ENCODE measurements at regions not wholly inside any gene's neighbourhood (a gene's known extent, or its start where the extent isn't known, plus 50 kb on each side); places are given as distances from the start of the nearest gene placed in this dataset.
"Not testable (repeated sequence)": the region's sequence is repeated elsewhere in the genome, so short reads cannot be mapped to it uniquely, and the experiment has no call there.

DNA sequence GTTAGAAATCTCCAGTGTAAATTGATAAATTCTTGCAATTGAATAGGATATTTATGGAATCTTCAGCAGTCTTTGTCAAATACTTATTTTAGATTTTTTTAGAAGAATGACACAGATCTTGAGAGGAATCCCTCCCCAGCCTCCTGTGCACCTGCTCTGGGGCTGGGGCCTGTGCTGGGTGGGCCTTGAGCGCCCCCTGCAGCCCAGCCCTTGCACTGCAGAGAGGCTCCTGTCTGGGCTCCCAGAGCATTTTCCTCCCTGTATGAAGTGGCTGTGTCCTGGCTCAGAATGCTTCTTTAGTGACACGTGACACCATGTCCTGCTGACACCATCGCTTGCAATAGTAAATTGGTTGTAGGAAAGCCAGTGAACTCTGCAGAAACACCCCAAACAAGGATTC, 98.7 kb downstream of the OR4M2 start:
- intact Hi-C loops (cut with DNase I); H3K4me1 ChIP-seq; DNase-seq; ATAC-seq; H3K27me3 ChIP-seq (ENCODE audit: low read depth); H3K9me3 ChIP-seq; H3K36me3 ChIP-seq; H3K27ac ChIP-seq; H3K4me3 ChIP-seq: not testable (repeated sequence)

DNA sequence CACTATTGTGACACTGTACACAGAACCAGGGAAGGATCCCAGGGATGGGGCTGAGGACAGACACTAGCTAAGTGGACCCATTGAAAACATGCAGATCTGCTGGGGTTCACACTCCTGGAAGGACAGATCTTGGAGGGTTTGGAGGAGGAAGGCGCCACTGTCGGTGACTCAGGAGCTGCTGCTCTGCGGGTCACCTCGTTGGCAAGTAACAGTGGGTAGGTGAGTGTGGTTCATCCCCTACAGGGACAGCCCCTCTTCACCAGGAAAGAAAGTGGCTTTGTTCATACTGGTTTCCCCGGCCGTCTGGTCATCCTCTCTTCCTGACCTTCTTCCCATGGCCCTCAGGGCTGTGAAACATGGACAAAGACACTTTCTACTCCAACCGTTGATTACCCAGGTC, 100.3 kb downstream of the OR4M2 start:
- H3K4me3 ChIP-seq; H3K9me3 ChIP-seq; H3K27ac ChIP-seq; H3K4me1 ChIP-seq; H3K36me3 ChIP-seq; ATAC-seq; H3K27me3 ChIP-seq (ENCODE audit: low read depth); DNase-seq; intact Hi-C loops (cut with DNase I): not testable (repeated sequence)

DNA sequence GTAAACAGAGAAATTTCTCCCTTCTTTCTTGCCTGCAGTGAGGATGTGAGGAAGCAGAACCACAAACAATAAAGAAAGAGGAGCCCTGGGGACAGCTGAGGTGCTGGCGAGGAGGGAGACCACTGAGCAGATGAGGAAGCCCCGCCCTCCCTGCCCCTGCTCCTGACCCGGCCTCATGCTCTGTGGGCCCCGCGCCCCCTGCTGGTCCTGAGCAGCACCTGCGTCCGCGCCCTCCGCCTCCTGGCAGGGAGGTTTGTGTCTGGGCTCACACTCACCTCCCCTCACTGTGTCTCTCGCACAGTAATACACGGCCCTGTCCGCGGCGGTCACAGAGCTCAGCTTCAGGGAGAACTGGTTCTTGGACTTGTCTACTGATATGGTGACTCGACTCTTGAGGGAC, 104.4 kb downstream of the OR4M2 start:
- H3K27me3 ChIP-seq (ENCODE audit: low read depth); H3K36me3 ChIP-seq; H3K4me3 ChIP-seq; intact Hi-C loops (cut with DNase I); H3K9me3 ChIP-seq; H3K4me1 ChIP-seq; ATAC-seq; H3K27ac ChIP-seq; DNase-seq: not testable (repeated sequence)

DNA sequence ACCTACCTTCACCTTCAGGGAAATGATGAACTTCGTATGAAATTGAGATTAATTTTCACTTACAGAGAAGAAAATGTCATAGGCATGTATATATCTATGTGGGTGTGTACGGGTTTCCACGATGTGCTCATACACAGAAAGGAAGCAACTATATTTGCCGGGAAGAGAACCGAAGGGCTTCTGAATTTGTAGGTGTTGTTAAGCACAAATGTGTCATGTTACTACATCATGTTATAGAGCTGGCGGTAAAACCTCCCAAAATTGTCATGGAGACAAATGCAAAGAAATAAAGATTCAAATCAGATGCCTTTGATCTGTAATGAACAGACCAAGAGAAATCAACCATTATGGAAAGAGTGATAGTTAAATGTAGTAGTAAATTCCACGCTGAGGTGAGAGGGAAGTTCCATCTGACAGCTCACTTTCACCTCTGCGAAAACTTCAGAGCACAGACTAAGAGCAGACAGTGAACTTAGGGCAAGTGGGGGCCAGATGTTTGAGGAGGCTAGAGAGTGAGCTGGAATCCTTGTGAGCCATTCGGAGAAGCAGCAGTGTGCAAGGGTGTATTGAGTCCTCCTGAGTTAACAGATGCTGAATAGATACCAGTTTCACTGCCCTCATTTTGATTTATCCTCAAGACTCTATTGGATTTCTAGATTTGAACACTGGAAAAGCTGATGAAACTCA, 106.7 kb downstream of the OR4M2 start:
- H3K4me3 ChIP-seq; DNase-seq; H3K4me1 ChIP-seq; H3K36me3 ChIP-seq; H3K9me3 ChIP-seq; H3K27ac ChIP-seq; ATAC-seq; H3K27me3 ChIP-seq (ENCODE audit: low read depth); intact Hi-C loops (cut with DNase I): not testable (repeated sequence)

DNA sequence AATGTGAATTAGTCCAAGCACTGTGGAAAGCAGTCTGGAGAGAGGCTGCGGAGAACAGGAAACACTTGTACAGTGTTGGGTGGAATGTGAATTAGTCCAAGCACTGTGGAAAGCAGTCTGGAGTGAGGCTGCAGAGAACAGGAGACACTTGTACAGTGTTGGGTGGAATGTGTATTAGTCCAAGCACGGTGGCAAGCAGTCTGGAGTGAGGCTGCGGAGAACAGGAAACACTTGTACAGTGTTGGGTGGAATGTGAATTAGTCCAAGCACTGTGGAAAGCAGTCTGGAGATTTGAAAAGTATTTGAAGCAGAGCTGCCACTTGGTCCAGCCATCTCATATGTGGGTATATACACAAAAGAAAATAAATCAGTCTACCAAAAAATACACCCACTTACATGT, 111.5 kb downstream of the OR4M2 start:
- H3K4me1 ChIP-seq; H3K9me3 ChIP-seq; intact Hi-C loops (cut with DNase I); H3K36me3 ChIP-seq; DNase-seq; H3K27me3 ChIP-seq (ENCODE audit: low read depth); H3K27ac ChIP-seq; H3K4me3 ChIP-seq: not testable (repeated sequence)
- ATAC-seq, result peak; percentile 19 to 51

DNA sequence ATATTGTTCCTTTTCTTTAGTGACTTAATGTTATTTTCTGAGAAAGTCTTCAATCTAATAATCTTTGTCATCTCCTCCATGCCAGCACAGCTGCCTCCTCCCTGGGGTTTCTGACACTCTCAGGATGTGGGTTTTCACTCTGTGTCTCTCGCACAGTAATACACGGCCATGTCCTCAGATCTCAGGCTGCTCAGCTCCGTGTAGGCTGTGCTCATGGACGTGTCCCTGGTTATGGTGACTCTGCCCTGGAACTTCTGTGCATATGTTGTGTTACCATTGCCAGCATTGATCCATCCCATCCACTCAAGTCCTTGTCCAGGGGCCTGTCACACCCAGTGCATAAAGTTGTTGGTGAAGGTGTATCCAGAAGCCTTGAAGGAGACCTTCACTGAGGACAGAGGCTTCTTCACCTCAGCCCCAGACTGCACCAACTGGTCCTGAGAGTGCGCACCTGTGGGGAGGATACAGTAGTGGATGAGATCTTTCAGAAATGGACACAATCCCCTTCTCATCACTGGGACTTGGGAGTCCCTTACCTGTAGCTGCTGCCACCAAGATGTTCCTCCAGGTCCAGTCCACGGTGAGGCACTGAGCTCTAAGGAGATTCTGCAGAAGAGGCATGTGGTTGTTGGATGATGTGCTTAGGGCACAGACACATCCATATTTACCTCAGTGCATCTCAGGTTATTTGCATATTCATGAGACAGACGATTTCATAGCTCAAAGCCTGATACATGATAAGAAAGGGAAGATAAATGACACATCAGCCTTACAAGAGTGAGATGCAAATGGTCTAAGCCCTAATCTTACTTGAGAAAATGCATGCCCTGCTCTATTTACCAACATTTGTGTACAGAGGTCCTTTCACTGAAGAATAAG, 114.7 kb downstream of the OR4M2 start:
- H3K4me3 ChIP-seq; H3K27me3 ChIP-seq (ENCODE audit: low read depth); H3K9me3 ChIP-seq; intact Hi-C loops (cut with DNase I); DNase-seq; ATAC-seq; H3K27ac ChIP-seq; H3K4me1 ChIP-seq; H3K36me3 ChIP-seq: not testable (repeated sequence)

DNA sequence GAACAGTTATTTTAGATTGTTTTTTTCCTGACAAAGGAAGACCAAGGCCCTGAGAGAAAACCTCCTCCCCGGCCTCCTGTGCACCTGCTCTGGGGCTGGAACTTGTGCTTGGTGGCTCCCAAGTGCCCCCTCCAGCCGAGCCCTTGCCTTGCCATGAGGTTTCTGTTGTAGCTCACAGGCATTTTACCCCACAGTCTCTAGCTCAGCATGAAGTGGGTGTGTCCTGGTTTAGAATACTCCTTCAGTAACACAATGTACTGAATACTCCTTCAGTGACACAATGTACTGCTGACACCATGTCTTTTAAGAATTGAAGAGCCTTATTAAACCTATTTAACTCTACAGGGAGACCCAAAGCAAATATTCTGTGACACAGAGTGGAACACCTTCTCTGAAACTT, 116.1 kb downstream of the OR4M2 start:
- H3K27me3 ChIP-seq (ENCODE audit: low read depth); H3K4me1 ChIP-seq; H3K4me3 ChIP-seq; H3K27ac ChIP-seq; DNase-seq; H3K36me3 ChIP-seq; H3K9me3 ChIP-seq; intact Hi-C loops (cut with DNase I): not testable (repeated sequence)
- peak; percentile 72 to 74 for ATAC-seq

DNA sequence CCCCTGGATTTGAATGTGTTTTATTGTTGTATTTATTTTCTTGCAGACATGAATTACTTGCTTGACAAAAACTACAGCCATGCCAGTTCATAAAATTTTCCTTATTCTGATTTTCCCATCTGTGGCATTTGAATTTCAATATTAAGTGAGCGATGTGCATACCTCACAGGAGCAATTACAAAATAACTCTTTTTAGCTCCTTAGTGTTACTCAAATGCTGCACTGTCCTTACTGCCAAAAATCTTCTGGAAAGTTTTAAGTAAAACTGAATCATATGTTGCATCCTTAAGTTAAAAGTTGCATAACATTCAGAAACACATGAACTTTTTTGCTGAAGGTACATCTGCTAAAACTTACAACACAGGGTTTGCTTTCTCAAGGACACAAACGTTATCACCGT, 120.1 kb downstream of the OR4M2 start:
- H3K27me3 ChIP-seq (ENCODE audit: low read depth); H3K4me3 ChIP-seq; intact Hi-C loops (cut with DNase I); DNase-seq; H3K9me3 ChIP-seq; H3K4me1 ChIP-seq; ATAC-seq; H3K27ac ChIP-seq; H3K36me3 ChIP-seq: not testable (repeated sequence)

DNA sequence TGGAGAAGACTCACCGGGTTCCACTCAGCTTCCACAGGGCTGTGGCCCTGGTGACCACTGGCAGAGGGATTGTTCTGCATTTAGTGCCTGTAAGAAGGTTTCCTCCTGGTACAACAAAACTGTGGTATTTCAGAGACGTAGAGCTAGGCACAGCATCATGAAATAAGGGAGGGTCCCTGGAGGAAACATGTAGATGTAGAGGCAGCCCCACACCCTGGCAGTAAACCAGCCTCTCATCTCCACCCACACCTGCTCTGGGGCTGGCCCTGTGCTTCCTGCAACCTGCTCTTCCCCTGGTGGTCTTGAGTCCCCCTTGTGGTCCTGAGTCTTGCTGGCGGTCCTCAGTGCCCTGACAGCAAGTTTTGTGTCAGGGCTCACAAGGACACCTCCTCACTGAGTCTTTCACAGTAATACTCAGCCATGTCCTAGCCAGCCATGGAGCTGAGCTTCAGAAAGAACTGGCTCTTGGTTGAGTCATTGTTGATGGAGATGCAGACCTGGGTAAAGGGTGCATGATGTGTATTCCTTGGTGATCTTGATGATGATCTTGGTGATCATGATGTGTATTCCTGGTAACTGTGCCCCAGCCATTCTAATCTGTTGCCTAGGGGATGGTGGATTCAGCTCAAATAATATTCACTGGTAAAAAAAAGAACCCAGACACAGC, 121.8 kb downstream of the OR4M2 start:
- intact Hi-C loops (cut with DNase I); H3K4me1 ChIP-seq; H3K27me3 ChIP-seq (ENCODE audit: low read depth); DNase-seq; H3K4me3 ChIP-seq; H3K36me3 ChIP-seq; H3K9me3 ChIP-seq; H3K27ac ChIP-seq; ATAC-seq: not testable (repeated sequence)

DNA sequence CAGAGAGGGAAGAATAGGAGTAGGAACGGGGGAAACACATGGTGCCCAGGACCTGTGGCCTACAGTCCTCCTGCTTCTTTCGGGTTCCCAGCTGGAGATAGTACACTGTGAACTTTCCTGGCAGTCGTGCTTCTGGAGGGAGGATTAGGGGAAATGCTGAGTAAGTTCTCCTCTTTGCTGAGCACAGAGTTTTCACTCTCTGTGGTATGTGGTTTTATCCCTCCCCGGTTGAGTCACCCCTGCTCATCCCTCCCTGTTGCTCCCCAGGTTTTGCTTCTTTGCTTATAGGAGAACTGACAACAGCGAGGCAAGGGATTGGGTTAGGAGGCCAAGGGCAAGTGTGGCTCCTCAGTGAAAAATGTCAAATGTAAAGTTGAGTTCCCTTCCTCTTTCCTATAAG, 122.9 kb downstream of the OR4M2 start:
- H3K27ac ChIP-seq; H3K9me3 ChIP-seq; H3K27me3 ChIP-seq (ENCODE audit: low read depth); H3K36me3 ChIP-seq; H3K4me1 ChIP-seq; H3K4me3 ChIP-seq; DNase-seq; intact Hi-C loops (cut with DNase I): not testable (repeated sequence)
- peak in 1 of 2 donors; percentile 50 for ATAC-seq

DNA sequence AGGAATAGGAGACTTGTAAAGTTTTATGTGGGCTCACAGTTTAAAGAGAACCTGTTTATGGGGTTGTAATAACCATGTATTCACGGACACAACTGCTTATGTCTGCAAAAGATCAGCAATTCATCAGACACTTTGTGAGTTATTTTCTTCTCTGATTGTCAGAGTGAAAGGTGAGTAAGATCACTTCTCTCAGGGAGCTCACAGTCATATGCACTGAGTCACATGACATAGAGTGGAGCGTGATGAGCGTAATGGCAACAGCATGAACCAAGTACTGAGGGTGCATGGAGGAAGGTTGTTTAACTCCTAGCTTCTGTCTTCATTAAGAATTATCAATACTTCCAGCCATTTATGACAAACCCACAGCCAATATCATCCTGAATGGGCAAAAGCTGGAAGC, 128.8 kb downstream of the OR4M2 start:
- H3K27me3 ChIP-seq (ENCODE audit: low read depth); H3K36me3 ChIP-seq; H3K27ac ChIP-seq; H3K9me3 ChIP-seq; H3K4me1 ChIP-seq; DNase-seq; intact Hi-C loops (cut with DNase I); H3K4me3 ChIP-seq; ATAC-seq: not testable (repeated sequence)

DNA sequence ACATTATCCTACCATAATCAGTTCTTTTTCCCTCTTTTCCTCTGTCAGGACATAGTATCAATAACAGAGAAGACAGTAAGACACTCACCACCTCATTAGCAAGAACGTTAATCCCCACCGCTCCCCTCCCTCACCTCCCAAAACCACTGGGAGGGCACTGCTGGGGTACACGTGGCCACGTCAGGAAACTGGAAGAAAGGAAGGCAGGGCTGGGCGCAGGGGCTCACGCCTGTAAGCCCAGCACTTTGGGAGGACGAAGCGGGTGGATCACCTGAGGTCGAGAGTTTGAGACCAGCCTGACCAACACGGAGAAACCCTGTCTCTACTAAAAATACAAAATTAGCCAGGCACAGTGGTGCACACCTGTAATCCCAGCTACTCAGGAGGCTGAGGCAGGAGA, 142.3 kb downstream of the OR4M2 start:
- ATAC-seq; H3K9me3 ChIP-seq; H3K4me1 ChIP-seq; H3K36me3 ChIP-seq; H3K27me3 ChIP-seq (ENCODE audit: low read depth); DNase-seq; intact Hi-C loops (cut with DNase I); H3K27ac ChIP-seq; H3K4me3 ChIP-seq: not testable (repeated sequence)
